ENCODE measurements at regions not wholly inside any gene's neighbourhood (a gene's known extent, or its start where the extent isn't known, plus 50 kb on each side); places are given as distances from the start of the nearest gene placed in this dataset.

DNA sequence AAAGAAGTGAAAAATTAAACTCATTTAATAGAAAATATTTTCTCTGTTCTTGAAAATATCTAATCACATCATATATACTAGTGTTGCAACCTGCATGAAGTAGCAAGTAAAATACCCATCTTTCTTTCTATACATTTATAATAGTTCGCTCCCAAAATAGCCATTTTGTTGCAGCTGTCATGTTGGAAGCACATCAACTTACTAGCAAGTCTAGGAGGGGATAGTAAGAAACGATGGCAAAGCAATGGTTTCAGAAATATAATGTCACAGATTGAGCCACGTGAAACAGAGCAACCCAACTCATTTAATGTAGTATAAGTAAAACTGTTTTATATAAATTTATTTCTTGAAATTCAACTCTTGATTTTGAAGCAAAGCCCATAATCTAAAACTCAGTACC lies 521.8 kb downstream of the LRRIQ3 start:
- intact Hi-C loops (cut with micrococcal nuclease), result no loop called here
- H3K27me3 Mint-ChIP-seq, result no peaks in the 10 kb centered on the region
- Histone ChIP-seq H3K36me3 (replicated peaks in 1 of 2; ENCODE audit: control extremely low read depth in 1 of 2, control insufficient read depth in 1 of 2, extremely low read depth in 1 of 2, insufficient read depth in 2 of 2, low read length in 1 of 2) (no peaks in the 10 kb centered on the region), H2AFZ (ENCODE audit: insufficient read depth, low read depth, low read length, poor library complexity, severe bottlenecking) (no peak overlapping the region), H3K4me2 (replicated peaks; ENCODE audit: low read depth, low read length, poor library complexity, severe bottlenecking) (no peak overlapping the region), H3K4me3 (ENCODE audit: control extremely low read depth in 1 of 5, extremely low read depth in 1 of 5, insufficient read depth in 1 of 5, low read depth in 2 of 5, low read length in 4 of 5) (no peak overlapping the region), H3K27me3 (replicated peaks in 1 of 4; ENCODE audit: control extremely low read depth in 1 of 4, control insufficient read depth in 3 of 4, insufficient read depth in 4 of 4, low read length in 3 of 4) (no peaks in the 10 kb centered on the region), H3K4me1 (ENCODE audit: control insufficient read depth in 2 of 2, insufficient read depth in 2 of 2, low read length in 2 of 2) (no peaks in the 10 kb centered on the region), H4K20me1 (ENCODE audit: control insufficient read depth, insufficient read depth, low read length, poor library complexity, severe bottlenecking) (no peaks in the 10 kb centered on the region), H3K27ac (ENCODE audit: low read length in 2 of 2) (no peak overlapping the region), H3K9me3 (ENCODE audit: control extremely low read depth in 1 of 3, control insufficient read depth in 2 of 3, insufficient read depth in 1 of 3, low read length in 2 of 3) (no peaks in the 10 kb centered on the region), H3K79me2 (ENCODE audit: control insufficient read depth, insufficient read depth, low read length) (no peaks in the 10 kb centered on the region), H3K9ac (ENCODE audit: low read length) (no peak overlapping the region)
- ChIA-PET POLR2A (no interaction called here), CTCF (no interaction called here)
- WGBS (ENCODE audit: insufficient coverage), result no CpG with 5 or more reads among the region's 3 CpGs
- no peak for DNase-seq
- no peaks in the 10 kb centered on the region for H3K9me3 Mint-ChIP-seq (ENCODE audit: insufficient read depth)
- no peak for ATAC-seq (ENCODE audit: low read depth)
- no peak overlapping the region for H3K4me3 Mint-ChIP-seq
- no peak for TF ChIP-seq CTCF (IDR thresholded peaks at IDR 0.05)
- no peak for TF ChIP-seq EZH2 (IDR thresholded peaks at IDR 0.05; ENCODE audit: borderline replicate concordance, insufficient read depth, low read depth, low read length, poor library complexity, severe bottlenecking)
- H3K27ac Mint-ChIP-seq, result no peak overlapping the region
- H3K4me1 Mint-ChIP-seq, result no peaks in the 10 kb centered on the region

DNA sequence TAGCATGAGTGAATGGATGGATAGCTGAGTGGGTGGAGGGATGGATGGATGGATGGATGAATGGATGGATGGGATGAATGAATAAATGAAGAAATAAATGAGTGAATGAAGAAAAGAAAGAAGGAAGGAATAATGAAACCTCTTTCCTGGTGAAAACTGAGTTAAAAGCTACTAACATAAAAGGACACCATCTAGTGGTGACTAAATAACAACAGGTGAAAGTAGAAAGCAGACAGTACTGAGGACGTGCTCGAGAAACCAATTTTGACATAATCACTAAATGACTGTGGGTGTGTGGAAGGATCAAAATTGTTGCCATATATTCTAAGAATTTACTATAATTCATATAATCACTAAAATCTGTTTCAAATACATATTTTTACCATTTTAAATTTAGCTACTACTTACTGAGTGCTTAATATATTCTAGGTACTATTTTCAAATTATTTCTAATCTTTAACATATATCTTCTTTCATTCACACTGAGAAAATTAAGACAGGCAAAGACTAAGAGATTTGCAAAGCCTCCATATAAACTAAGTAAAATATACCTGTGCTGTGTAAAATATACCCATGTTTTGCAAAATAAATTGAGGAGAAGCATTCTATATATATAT lies 522.9 kb downstream of the LRRIQ3 start:
- H3K4me1 ChIP-seq (ENCODE audit: control insufficient read depth in 2 of 2, insufficient read depth in 2 of 2, low read length in 2 of 2), result no peaks in the 10 kb centered on the region
- no peak overlapping the region for H3K4me3 ChIP-seq (ENCODE audit: control extremely low read depth in 1 of 5, extremely low read depth in 1 of 5, insufficient read depth in 1 of 5, low read depth in 2 of 5, low read length in 4 of 5)
- Mint-ChIP-seq H3K27ac (no peak overlapping the region), H3K4me1 (no peaks in the 10 kb centered on the region), H3K4me3 (no peak overlapping the region), H3K9me3 (ENCODE audit: insufficient read depth) (no peaks in the 10 kb centered on the region), H3K27me3 (no peaks in the 10 kb centered on the region)
- H3K4me2 ChIP-seq (replicated peaks; ENCODE audit: low read depth, low read length, poor library complexity, severe bottlenecking), result no peak overlapping the region
- H3K9me3 ChIP-seq (ENCODE audit: control extremely low read depth in 1 of 3, control insufficient read depth in 2 of 3, insufficient read depth in 1 of 3, low read length in 2 of 3), result no peaks in the 10 kb centered on the region
- H3K9ac ChIP-seq (ENCODE audit: low read length), result no peak overlapping the region
- no peaks in the 10 kb centered on the region for H4K20me1 ChIP-seq (ENCODE audit: control insufficient read depth, insufficient read depth, low read length, poor library complexity, severe bottlenecking)
- WGBS (ENCODE audit: insufficient coverage), result no CpG with 5 or more reads among the region's 2 CpGs
- ChIA-PET CTCF (no interaction called here), POLR2A (no interaction called here)
- intact Hi-C loops (cut with micrococcal nuclease), result no loop called here
- ATAC-seq (ENCODE audit: low read depth) (no peak), DNase-seq (peak; percentile 14)
- H3K79me2 ChIP-seq (ENCODE audit: control insufficient read depth, insufficient read depth, low read length), result no peaks in the 10 kb centered on the region
- no peak overlapping the region for H2AFZ ChIP-seq (ENCODE audit: insufficient read depth, low read depth, low read length, poor library complexity, severe bottlenecking)
- no peaks in the 10 kb centered on the region for H3K27me3 ChIP-seq (replicated peaks in 1 of 4; ENCODE audit: control extremely low read depth in 1 of 4, control insufficient read depth in 3 of 4, insufficient read depth in 4 of 4, low read length in 3 of 4)
- TF ChIP-seq CTCF (IDR thresholded peaks at IDR 0.05) (peak; percentile 26), EZH2 (IDR thresholded peaks at IDR 0.05; ENCODE audit: borderline replicate concordance, insufficient read depth, low read depth, low read length, poor library complexity, severe bottlenecking) (no peak)
- H3K36me3 ChIP-seq (replicated peaks in 1 of 2; ENCODE audit: control extremely low read depth in 1 of 2, control insufficient read depth in 1 of 2, extremely low read depth in 1 of 2, insufficient read depth in 2 of 2, low read length in 1 of 2), result no peaks in the 10 kb centered on the region
- no peak overlapping the region for H3K27ac ChIP-seq (ENCODE audit: low read length in 2 of 2)

All from B cell (primary cell).